ENCODE measurements at regions not wholly inside any gene's neighbourhood (a gene's known extent, or its start where the extent isn't known, plus 50 kb on each side); places are given as distances from the start of the nearest gene placed in this dataset.
A peak's percentile ranks its signal among the peaks of the same experiment; 100 is the strongest.

- peaks cover 0 to 7% of the 10 kb centered on the region in 2 donors for H3K9me3 ChIP-seq (ENCODE audit: control insufficient read depth in 1 of 2, low read length in 2 of 2)
- H3K27ac ChIP-seq (ENCODE audit: low read depth, low read length): no peak overlapping the region
- H3K4me1 ChIP-seq (ENCODE audit: control insufficient read depth in 1 of 2, insufficient read depth in 2 of 2, low read length in 2 of 2): no peaks in the 10 kb centered on the region
- no peaks in the 10 kb centered on the region for H3K36me3 ChIP-seq (ENCODE audit: control insufficient read depth in 1 of 2, insufficient read depth in 2 of 2, low read length in 2 of 2)
- H3K9ac ChIP-seq (ENCODE audit: low read depth in 1 of 2, low read length in 2 of 2): no peak overlapping the region
- H3K4me3 ChIP-seq (ENCODE audit: low read depth in 1 of 2, low read length in 2 of 2): no peak overlapping the region
- H3K27me3 ChIP-seq (ENCODE audit: control insufficient read depth in 1 of 2, insufficient read depth in 2 of 2, low read length in 2 of 2): no peaks in the 10 kb centered on the region
Observed at GRCh38 chr18:78368726-78369125, 610.9 kb upstream of the SALL3 start.

- H3K9me3 ChIP-seq (ENCODE audit: control insufficient read depth in 1 of 2, low read length in 2 of 2): peaks cover 0 to 7% of the 10 kb centered on the region in 2 donors
- H3K4me1 ChIP-seq (ENCODE audit: control insufficient read depth in 1 of 2, insufficient read depth in 2 of 2, low read length in 2 of 2): no peaks in the 10 kb centered on the region
- no peak overlapping the region for H3K4me3 ChIP-seq (ENCODE audit: low read depth in 1 of 2, low read length in 2 of 2)
- no peak overlapping the region for H3K9ac ChIP-seq (ENCODE audit: low read depth in 1 of 2, low read length in 2 of 2)
- no peaks in the 10 kb centered on the region for H3K27me3 ChIP-seq (ENCODE audit: control insufficient read depth in 1 of 2, insufficient read depth in 2 of 2, low read length in 2 of 2)
- H3K27ac ChIP-seq (ENCODE audit: low read depth, low read length): no peak overlapping the region
- no peaks in the 10 kb centered on the region for H3K36me3 ChIP-seq (ENCODE audit: control insufficient read depth in 1 of 2, insufficient read depth in 2 of 2, low read length in 2 of 2)
Observed at GRCh38 chr18:78376046-78376445, 603.6 kb upstream of the SALL3 start.

DNA sequence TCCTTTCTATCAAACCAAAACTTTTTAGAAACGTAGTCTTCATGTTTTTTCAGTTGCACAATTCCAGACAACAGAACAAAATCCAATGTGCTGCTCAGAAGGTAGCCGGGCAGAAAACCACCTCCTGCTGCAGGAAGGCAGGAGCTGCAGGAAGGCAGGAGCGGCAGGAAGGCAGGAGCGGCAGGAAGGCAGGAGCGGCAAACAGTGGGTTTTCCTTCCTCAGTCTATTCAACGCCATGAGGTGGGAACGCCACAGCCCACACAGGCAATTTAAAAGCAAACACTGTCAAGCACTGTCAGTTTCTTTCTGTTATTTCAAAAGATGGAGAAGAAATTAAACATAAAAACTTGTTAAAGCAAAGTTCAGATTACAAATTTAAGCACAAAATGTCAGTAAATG is 601.2 kb upstream of the SALL3 start:
- Histone ChIP-seq H3K4me1 (ENCODE audit: control insufficient read depth in 1 of 2, insufficient read depth in 2 of 2, low read length in 2 of 2) (no peaks in the 10 kb centered on the region), H3K27ac (ENCODE audit: low read depth, low read length) (no peak overlapping the region), H3K9me3 (ENCODE audit: control insufficient read depth in 1 of 2, low read length in 2 of 2) (peaks cover 0 to 6% of the 10 kb centered on the region in 2 donors), H3K9ac (ENCODE audit: low read depth in 1 of 2, low read length in 2 of 2) (no peak overlapping the region), H3K27me3 (ENCODE audit: control insufficient read depth in 1 of 2, insufficient read depth in 2 of 2, low read length in 2 of 2) (no peaks in the 10 kb centered on the region), H3K4me3 (ENCODE audit: low read depth in 1 of 2, low read length in 2 of 2) (no peak overlapping the region), H3K36me3 (ENCODE audit: control insufficient read depth in 1 of 2, insufficient read depth in 2 of 2, low read length in 2 of 2) (no peaks in the 10 kb centered on the region)

DNA sequence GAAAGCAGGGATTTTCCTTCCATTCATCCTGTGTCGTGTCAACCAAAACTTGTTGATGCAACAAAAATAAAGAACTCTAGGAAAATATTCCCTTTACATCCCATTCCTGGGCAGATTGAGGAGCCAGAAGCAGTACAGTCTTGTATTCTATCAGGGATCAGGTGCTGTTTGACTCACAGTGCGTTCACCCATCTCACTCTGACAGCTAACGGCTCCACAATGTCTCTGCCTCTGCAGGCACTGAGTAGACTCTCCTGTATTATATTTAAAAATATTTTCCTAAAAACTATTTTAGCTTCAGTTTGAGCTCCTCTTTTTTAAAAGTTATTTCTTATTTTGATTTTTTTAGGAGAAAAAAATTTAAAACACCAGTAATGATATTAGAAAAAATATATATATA is 600.6 kb upstream of the SALL3 start:
- Histone ChIP-seq H3K9me3 (ENCODE audit: control insufficient read depth in 1 of 2, low read length in 2 of 2) (peaks cover 0 to 3% of the 10 kb centered on the region in 2 donors), H3K36me3 (ENCODE audit: control insufficient read depth in 1 of 2, insufficient read depth in 2 of 2, low read length in 2 of 2) (no peaks in the 10 kb centered on the region), H3K9ac (ENCODE audit: low read depth in 1 of 2, low read length in 2 of 2) (no peak overlapping the region), H3K4me1 (ENCODE audit: control insufficient read depth in 1 of 2, insufficient read depth in 2 of 2, low read length in 2 of 2) (no peaks in the 10 kb centered on the region), H3K4me3 (ENCODE audit: low read depth in 1 of 2, low read length in 2 of 2) (no peak overlapping the region), H3K27ac (ENCODE audit: low read depth, low read length) (no peak overlapping the region), H3K27me3 (ENCODE audit: control insufficient read depth in 1 of 2, insufficient read depth in 2 of 2, low read length in 2 of 2) (no peaks in the 10 kb centered on the region)

GRCh38 chr18:78390348-78390951 is 589.2 kb upstream of the SALL3 start:
- no peaks in the 10 kb centered on the region for H3K36me3 ChIP-seq (ENCODE audit: control insufficient read depth in 1 of 2, insufficient read depth in 2 of 2, low read length in 2 of 2)
- no peak overlapping the region for H3K9ac ChIP-seq (ENCODE audit: low read depth in 1 of 2, low read length in 2 of 2)
- no peak overlapping the region for H3K27ac ChIP-seq (ENCODE audit: low read depth, low read length)
- peaks cover 0 to 24% of the 10 kb centered on the region in 2 donors for H3K9me3 ChIP-seq (ENCODE audit: control insufficient read depth in 1 of 2, low read length in 2 of 2)
- no peak overlapping the region for H3K4me3 ChIP-seq (ENCODE audit: low read depth in 1 of 2, low read length in 2 of 2)
- H3K27me3 ChIP-seq (ENCODE audit: control insufficient read depth in 1 of 2, insufficient read depth in 2 of 2, low read length in 2 of 2): no peaks in the 10 kb centered on the region
- peaks cover 0 to 5% of the 10 kb centered on the region in 2 donors for H3K4me1 ChIP-seq (ENCODE audit: control insufficient read depth in 1 of 2, insufficient read depth in 2 of 2, low read length in 2 of 2)

- H3K4me3 ChIP-seq (ENCODE audit: low read depth in 1 of 2, low read length in 2 of 2): no peak overlapping the region
- H3K27ac ChIP-seq (ENCODE audit: low read depth, low read length): no peak overlapping the region
- H3K4me1 ChIP-seq (ENCODE audit: control insufficient read depth in 1 of 2, insufficient read depth in 2 of 2, low read length in 2 of 2): peaks cover 0 to 5% of the 10 kb centered on the region in 2 donors
- H3K36me3 ChIP-seq (ENCODE audit: control insufficient read depth in 1 of 2, insufficient read depth in 2 of 2, low read length in 2 of 2): no peaks in the 10 kb centered on the region
- H3K9me3 ChIP-seq (ENCODE audit: control insufficient read depth in 1 of 2, low read length in 2 of 2): peaks cover 0 to 24% of the 10 kb centered on the region in 2 donors
- H3K27me3 ChIP-seq (ENCODE audit: control insufficient read depth in 1 of 2, insufficient read depth in 2 of 2, low read length in 2 of 2): no peaks in the 10 kb centered on the region
- H3K9ac ChIP-seq (ENCODE audit: low read depth in 1 of 2, low read length in 2 of 2): no peak overlapping the region
Observed at GRCh38 chr18:78390952-78391348, 588.7 kb upstream of the SALL3 start.

DNA sequence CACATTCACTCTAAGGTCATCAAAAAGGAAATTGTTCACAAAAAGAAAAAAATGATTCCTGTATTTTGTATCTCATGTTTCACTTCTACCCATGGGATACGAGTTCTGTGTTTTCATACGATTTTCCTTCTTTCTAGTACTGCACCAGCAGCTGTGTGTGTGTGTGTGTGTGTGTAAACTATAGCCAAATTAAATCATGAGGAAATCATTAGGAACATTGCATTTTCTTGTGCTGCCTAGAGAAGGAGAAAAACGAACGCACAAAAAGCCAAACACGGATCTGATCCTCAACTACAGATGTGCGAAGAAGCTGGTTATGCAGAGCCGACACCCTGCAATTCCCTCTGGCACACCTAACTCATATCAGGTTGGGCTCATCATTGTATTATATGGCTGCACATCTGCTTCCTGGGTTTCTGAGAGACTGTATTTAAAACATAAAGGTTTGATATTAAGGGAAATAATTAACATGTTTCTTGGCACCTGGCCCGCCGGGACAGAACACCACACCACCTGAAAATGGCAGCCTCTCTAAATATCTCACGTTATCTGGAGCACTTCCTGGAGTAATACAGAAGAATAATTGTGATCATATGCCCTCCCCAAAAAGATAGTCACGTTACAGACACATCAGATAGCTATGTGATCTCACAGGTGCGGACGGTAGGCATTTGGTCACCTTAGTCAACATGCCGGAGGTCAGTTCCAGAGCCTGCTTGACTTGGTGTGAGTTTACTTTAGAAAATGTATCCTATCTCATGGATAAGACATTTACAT is 586.3 kb upstream of the SALL3 start:
- Histone ChIP-seq H3K27me3 (ENCODE audit: control insufficient read depth in 1 of 2, insufficient read depth in 2 of 2, low read length in 2 of 2) (no peaks in the 10 kb centered on the region), H3K4me3 (ENCODE audit: low read depth in 1 of 2, low read length in 2 of 2) (peak overlapping the region in 1 of 2 donors; percentile 11), H3K27ac (ENCODE audit: low read depth, low read length) (no peak overlapping the region), H3K9me3 (ENCODE audit: control insufficient read depth in 1 of 2, low read length in 2 of 2) (peaks cover 0 to 21% of the 10 kb centered on the region in 2 donors), H3K36me3 (ENCODE audit: control insufficient read depth in 1 of 2, insufficient read depth in 2 of 2, low read length in 2 of 2) (no peaks in the 10 kb centered on the region), H3K4me1 (ENCODE audit: control insufficient read depth in 1 of 2, insufficient read depth in 2 of 2, low read length in 2 of 2) (peaks cover 0 to 5% of the 10 kb centered on the region in 2 donors), H3K9ac (ENCODE audit: low read depth in 1 of 2, low read length in 2 of 2) (no peak overlapping the region)

DNA sequence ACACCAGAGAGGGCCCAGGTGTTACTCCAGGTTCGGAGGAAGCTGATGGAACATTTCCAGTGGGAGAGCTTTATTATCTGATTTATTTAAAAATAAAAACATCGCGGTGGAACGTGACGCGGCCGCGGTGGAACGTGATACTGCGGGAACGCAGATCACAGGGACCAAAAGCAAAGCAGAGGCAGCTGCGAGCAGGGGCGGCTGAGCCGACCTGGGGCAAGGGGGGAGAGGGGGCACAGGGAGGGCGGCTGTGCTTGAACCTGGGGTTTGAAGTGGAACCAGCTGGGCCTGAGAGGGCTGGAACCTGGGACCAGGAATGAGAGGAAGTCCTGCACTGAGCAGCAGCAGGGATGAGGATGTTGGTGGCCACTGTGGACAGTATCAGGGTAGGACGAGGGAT is 583.5 kb upstream of the SALL3 start:
- Histone ChIP-seq H3K9me3 (ENCODE audit: control insufficient read depth in 1 of 2, low read length in 2 of 2) (peaks cover 0 to 14% of the 10 kb centered on the region in 2 donors), H3K36me3 (ENCODE audit: control insufficient read depth in 1 of 2, insufficient read depth in 2 of 2, low read length in 2 of 2) (no peaks in the 10 kb centered on the region), H3K4me1 (ENCODE audit: control insufficient read depth in 1 of 2, insufficient read depth in 2 of 2, low read length in 2 of 2) (peaks cover 0 to 5% of the 10 kb centered on the region in 2 donors), H3K27me3 (ENCODE audit: control insufficient read depth in 1 of 2, insufficient read depth in 2 of 2, low read length in 2 of 2) (no peaks in the 10 kb centered on the region), H3K4me3 (ENCODE audit: low read depth in 1 of 2, low read length in 2 of 2) (no peak overlapping the region), H3K27ac (ENCODE audit: low read depth, low read length) (no peak overlapping the region), H3K9ac (ENCODE audit: low read depth in 1 of 2, low read length in 2 of 2) (no peak overlapping the region)

DNA sequence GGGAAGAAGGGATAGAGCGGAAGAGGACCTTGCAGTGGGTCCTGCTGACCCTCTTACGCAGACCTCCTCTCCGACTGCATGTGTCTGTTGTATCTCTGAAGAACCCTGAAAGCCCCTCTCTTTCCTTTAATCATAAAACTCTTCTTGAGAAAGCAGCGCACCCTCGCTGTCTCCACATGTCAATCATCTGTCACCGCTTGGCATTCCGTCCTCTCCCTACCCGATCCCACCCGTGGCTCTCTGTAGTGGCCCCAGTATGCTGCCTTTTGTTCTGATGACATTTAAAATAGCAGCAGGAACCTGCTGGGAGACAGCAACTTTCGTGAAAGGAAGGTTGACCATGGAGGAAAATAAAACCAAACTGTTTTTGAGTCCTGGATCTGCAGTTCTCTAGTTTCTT is 582.9 kb upstream of the SALL3 start:
- Histone ChIP-seq H3K27me3 (ENCODE audit: control insufficient read depth in 1 of 2, insufficient read depth in 2 of 2, low read length in 2 of 2) (no peaks in the 10 kb centered on the region), H3K4me3 (ENCODE audit: low read depth in 1 of 2, low read length in 2 of 2) (no peak overlapping the region), H3K9ac (ENCODE audit: low read depth in 1 of 2, low read length in 2 of 2) (no peak overlapping the region), H3K36me3 (ENCODE audit: control insufficient read depth in 1 of 2, insufficient read depth in 2 of 2, low read length in 2 of 2) (no peaks in the 10 kb centered on the region), H3K4me1 (ENCODE audit: control insufficient read depth in 1 of 2, insufficient read depth in 2 of 2, low read length in 2 of 2) (peaks cover 0 to 5% of the 10 kb centered on the region in 2 donors), H3K9me3 (ENCODE audit: control insufficient read depth in 1 of 2, low read length in 2 of 2) (peaks cover 0 to 8% of the 10 kb centered on the region in 2 donors), H3K27ac (ENCODE audit: low read depth, low read length) (no peak overlapping the region)

GRCh38 chr18:78399992-78400503 is 579.6 kb upstream of the SALL3 start:
- no peaks in the 10 kb centered on the region for H3K27me3 ChIP-seq (ENCODE audit: control insufficient read depth in 1 of 2, insufficient read depth in 2 of 2, low read length in 2 of 2)
- H3K4me1 ChIP-seq (ENCODE audit: control insufficient read depth in 1 of 2, insufficient read depth in 2 of 2, low read length in 2 of 2): no peaks in the 10 kb centered on the region
- no peaks in the 10 kb centered on the region for H3K36me3 ChIP-seq (ENCODE audit: control insufficient read depth in 1 of 2, insufficient read depth in 2 of 2, low read length in 2 of 2)
- no peak overlapping the region for H3K4me3 ChIP-seq (ENCODE audit: low read depth in 1 of 2, low read length in 2 of 2)
- H3K27ac ChIP-seq (ENCODE audit: low read depth, low read length): no peak overlapping the region
- no peak overlapping the region for H3K9ac ChIP-seq (ENCODE audit: low read depth in 1 of 2, low read length in 2 of 2)
- H3K9me3 ChIP-seq (ENCODE audit: control insufficient read depth in 1 of 2, low read length in 2 of 2): peaks cover 0 to 19% of the 10 kb centered on the region in 2 donors

Data from duodenal mucosa (tissue), 2 donors.